IMR-90 (cell line): ENCODE measurements at regions not wholly inside any gene's neighbourhood (a gene's known extent, or its start where the extent isn't known, plus 50 kb on each side); places are given as distances from the start of the nearest gene placed in this dataset.

ENCODE experiments used
- ATAC-seq: fragments of 200-7000 bp; cut with Tn5 transposase; 2 replicates; pipeline ENCODE4 v1.9.1; 2020; ENCODE audit warnings: low read depth, mild to moderate bottlenecking, moderate library complexity
- BruUV-seq: library from RNA; stranded (reverse); fragments of 400-500 nt; replicated peaks from 2 replicates; lab custom pipeline; 2021; lab: Mats Ljungman, UMichigan
- CTCF ChIA-PET: fragments of 300-600 bp; formaldehyde crosslinking; extraction: SDS; loops from one replicate; lab custom pipeline; 2021; ENCODE audit warnings: antibody characterized with exemption; lab: Yijun Ruan, JAX
- POLR2A ChIA-PET: fragments of 300-600 bp; sonication (Branson Sonifier 250); formaldehyde crosslinking; loops from one replicate; lab custom pipeline; 2022; ENCODE audit warnings: antibody characterized with exemption; ENCODE audit not compliant: unreplicated experiment; lab: Charles Lee
- DNase-seq: peaks from one replicate; pipeline ENCODE4 v3.0.0; 2013
- H2AFZ ChIP-seq: replicated peaks from 2 replicates; pipeline ENCODE3; 2013; ENCODE audit warnings: low read length, mild to moderate bottlenecking; ENCODE audit not compliant: poor library complexity
- H2AK5ac ChIP-seq: 2 replicates; pipeline ENCODE4 v1.6.1; 2013; ENCODE audit warnings: low read depth, low read length, inconsistent platforms
- H2AK9ac ChIP-seq: replicated peaks from 2 replicates; pipeline ENCODE3; 2013; ENCODE audit warnings: mild to moderate bottlenecking, low read depth, low read length, moderate library complexity; ENCODE audit not compliant: poor library complexity
- H2BK120ac ChIP-seq: 2 replicates; pipeline ENCODE4 v1.6.1; 2013; ENCODE audit warnings: low read depth, low read length, inconsistent platforms
- H2BK15ac ChIP-seq: 3 replicates; pipeline ENCODE4 v1.6.1; 2013; ENCODE audit warnings: low read depth, low read length, inconsistent platforms
- H2BK20ac ChIP-seq: 2 replicates; pipeline ENCODE4 v1.6.1; 2013; ENCODE audit warnings: low read depth, mild to moderate bottlenecking, inconsistent platforms, low read length, moderate library complexity
- H2BK5ac ChIP-seq: 2 replicates; pipeline ENCODE4 v1.6.1; 2013; ENCODE audit warnings: mild to moderate bottlenecking, low read depth, low read length, inconsistent platforms; ENCODE audit not compliant: poor library complexity, severe bottlenecking
- H3K14ac ChIP-seq: replicated peaks from 2 replicates; pipeline ENCODE4 v1.6.1; 2013; ENCODE audit warnings: low read depth, low read length, inconsistent platforms
- H3K18ac ChIP-seq: 2 replicates; pipeline ENCODE4 v1.6.1; 2013; ENCODE audit warnings: low read depth, low read length, control low read depth
- H3K23ac ChIP-seq: 2 replicates; pipeline ENCODE4 v1.6.1; 2013; ENCODE audit warnings: low read depth, low read length, inconsistent platforms
- H3K27ac ChIP-seq: 2 replicates; pipeline ENCODE4 v1.5.1; 2013; ENCODE audit warnings: mild to moderate bottlenecking, control low read depth, low read length; ENCODE audit not compliant: insufficient read depth
- H3K27me3 ChIP-seq: 2 replicates; pipeline ENCODE4 v1.6.1; 2013; ENCODE audit warnings: low read length; ENCODE audit not compliant: control insufficient read depth, insufficient read depth
- H3K36me3 ChIP-seq: 2 replicates; pipeline ENCODE4 v1.6.1; 2013; ENCODE audit warnings: low read length, mixed read lengths; ENCODE audit not compliant: control insufficient read depth, insufficient read depth
- H3K4ac ChIP-seq: 2 replicates; pipeline ENCODE4 v1.6.1; 2013; ENCODE audit warnings: low read depth, low read length, inconsistent platforms
- H3K4me1 ChIP-seq: 2 replicates; pipeline ENCODE4 v1.6.1; 2013; ENCODE audit warnings: low read length, mixed read lengths; ENCODE audit not compliant: control insufficient read depth, insufficient read depth
- H3K4me2 ChIP-seq: 2 replicates; pipeline ENCODE4 v1.6.1; 2013; ENCODE audit warnings: low read depth, mild to moderate bottlenecking, control low read depth, low read length, moderate library complexity
- H3K4me3 ChIP-seq: 2 replicates; pipeline ENCODE4 v1.5.1; 2013; ENCODE audit warnings: low read depth, mild to moderate bottlenecking, control low read depth, low read length, moderate library complexity; ENCODE audit not compliant: insufficient read depth
- H3K56ac ChIP-seq: 2 replicates; pipeline ENCODE4 v1.6.1; 2013; ENCODE audit warnings: low read length, inconsistent platforms; ENCODE audit not compliant: insufficient read depth; ENCODE audit errors: extremely low read depth
- H3K79me1 ChIP-seq, 2 experiments: 2 replicates each; pipeline ENCODE4 v1.6.1; 2013; ENCODE audit warnings: low read length in 2 of 2, inconsistent platforms in 1 of 2, low read depth in 1 of 2
- H3K9ac ChIP-seq: 2 replicates; pipeline ENCODE4 v1.6.1; 2013; ENCODE audit warnings: low read depth, low read length, control low read depth
- H3K9me1 ChIP-seq: 2 replicates; pipeline ENCODE4 v1.6.1; 2013; ENCODE audit warnings: low read length, inconsistent platforms; ENCODE audit not compliant: insufficient read depth
- H3K9me3 ChIP-seq: 2 replicates; pipeline ENCODE4 v1.6.1; 2013; ENCODE audit warnings: low read length; ENCODE audit not compliant: control insufficient read depth, insufficient read depth
- H4K20me1 ChIP-seq: 2 replicates; pipeline ENCODE4 v1.6.1; 2013; ENCODE audit warnings: low read length, inconsistent platforms; ENCODE audit not compliant: insufficient read depth
- H4K5ac ChIP-seq: 2 replicates; pipeline ENCODE4 v1.6.1; 2013; ENCODE audit warnings: mild to moderate bottlenecking, low read depth, low read length, control low read depth
- H4K8ac ChIP-seq, 2 experiments: 2 replicates each; pipeline ENCODE4 v1.6.1; 2013; ENCODE audit warnings: low read depth in 2 of 2, low read length in 2 of 2, control low read depth in 1 of 2, inconsistent platforms in 1 of 2
- H4K91ac ChIP-seq: 2 replicates; pipeline ENCODE4 v1.6.1; 2013; ENCODE audit warnings: low read depth, low read length, inconsistent platforms; ENCODE audit not compliant: insufficient read depth
- BHLHE40 ChIP-seq: fragments of 150-350 bp; IDR thresholded peaks from 2 replicates; pipeline ENCODE4 v1.6.1; 2016; ENCODE audit warnings: mild to moderate bottlenecking, low read depth, low read length
- CEBPB ChIP-seq: IDR thresholded peaks from 2 replicates; pipeline ENCODE4 v1.6.1; 2012; ENCODE audit warnings: low read depth, low read length, improper control_type of control experiment
- CHD1 ChIP-seq: IDR thresholded peaks from 2 replicates; pipeline ENCODE4 v1.6.1; 2012; ENCODE audit warnings: low read depth, low read length, improper control_type of control experiment
- ELK1 ChIP-seq: fragments of 150-350 bp; IDR thresholded peaks from 2 replicates; pipeline ENCODE4 v1.6.1; 2016; ENCODE audit warnings: low read depth, mild to moderate bottlenecking, low read length, moderate library complexity, borderline replicate concordance
- FOS ChIP-seq: fragments of 150-350 bp; IDR thresholded peaks from 2 replicates; pipeline ENCODE4 v1.6.1; 2016; ENCODE audit warnings: low read depth, low read length
- MAFK ChIP-seq: IDR thresholded peaks from 2 replicates; pipeline ENCODE4 v1.6.1; 2012; ENCODE audit warnings: low read depth, low read length, improper control_type of control experiment
- MAZ ChIP-seq: IDR thresholded peaks from 2 replicates; pipeline ENCODE4 v1.6.1; 2012; ENCODE audit warnings: low read depth, mild to moderate bottlenecking, low read length, improper control_type of control experiment, moderate library complexity, borderline replicate concordance
- MXI1 ChIP-seq: IDR thresholded peaks from 2 replicates; pipeline ENCODE4 v1.6.1; 2012; ENCODE audit warnings: low read depth, mild to moderate bottlenecking, low read length, moderate library complexity, borderline replicate concordance
- NFE2L2 ChIP-seq: fragments of 150-350 bp; IDR thresholded peaks from 2 replicates; pipeline ENCODE4 v1.6.1; 2016; ENCODE audit warnings: low read depth, mild to moderate bottlenecking, low read length
- POLR2A ChIP-seq: IDR thresholded peaks from 2 replicates; pipeline ENCODE4 v1.6.1; 2012; ENCODE audit warnings: mild to moderate bottlenecking, low read depth, low read length
- RAD21 ChIP-seq: IDR thresholded peaks from 2 replicates; pipeline ENCODE4 v1.6.1; 2012; ENCODE audit warnings: low read length, improper control_type of control experiment
- RCOR1 ChIP-seq: IDR thresholded peaks from 2 replicates; pipeline ENCODE4 v1.6.1; 2012; ENCODE audit warnings: mild to moderate bottlenecking, low read length, improper control_type of control experiment; ENCODE audit not compliant: insufficient replicate concordance
- RFX5 ChIP-seq: IDR thresholded peaks from 2 replicates; pipeline ENCODE4 v1.8.0; 2012; ENCODE audit warnings: low read depth, mild to moderate bottlenecking, low read length, moderate library complexity
- USF2 ChIP-seq: fragments of 150-350 bp; IDR thresholded peaks from 2 replicates; pipeline ENCODE4 v1.6.1; 2017; ENCODE audit warnings: mild to moderate bottlenecking, antibody characterized with exemption, low read length, low read depth
- WGBS, 2 experiments: methylation state at CpG; one replicate each; pipeline versions ENCODE4 v1.1.5 to v1.1.7; 2013; ENCODE audit warnings: missing lambda C conversion rate in 2 of 2; ENCODE audit not compliant: insufficient read length in 1 of 2; ENCODE audit errors: extremely low coverage in 2 of 2; 5-methylcytosine and 5-hydroxymethylcytosine counted together
- dilution Hi-C: fragments of 300-500 bp; cut with HindIII; formaldehyde crosslinking; loops from one replicate; pipeline ENCODE4 v1.14.3; 2018; ENCODE audit warnings: low sequenced_read_pairs; ENCODE audit not compliant: unreplicated experiment
- in situ Hi-C: fragments of 300-500 bp; cut with MboI; formaldehyde crosslinking; loops from 3 replicates; pipeline ENCODE4 v1.14.3; 2019; ENCODE audit warnings: low sequenced_read_pairs, inconsistent platforms, mixed read lengths
- intact Hi-C: fragments of 100-400 bp; cut with micrococcal nuclease; formaldehyde crosslinking; loops from 2 replicates; pipeline ENCODE4 v1.10.0; 2022

GRCh38 chr3:63092515-63092914 is 185.6 kb upstream of the SYNPR start:
- Histone ChIP-seq H3K79me1 (no peaks in the 10 kb centered on the region), H2BK5ac (no peak overlapping the region), H2BK120ac (no peak overlapping the region), H3K23ac (no peak overlapping the region), H3K18ac (no peak overlapping the region), H3K27ac (no peak overlapping the region), H3K4me3 (no peak overlapping the region), H3K36me3 (no peaks in the 10 kb centered on the region), H2BK15ac (no peak overlapping the region), H4K91ac (no peak overlapping the region), H3K4me1 (no peaks in the 10 kb centered on the region), H2AFZ (no peak overlapping the region), H4K20me1 (no peaks in the 10 kb centered on the region), H2AK5ac (no peak overlapping the region), H4K8ac (no peak overlapping the region), H3K4ac (no peak overlapping the region), H3K4me2 (no peak overlapping the region), H3K27me3 (no peaks in the 10 kb centered on the region), H2AK9ac (no peak overlapping the region), H3K56ac (no peak overlapping the region), H3K9me1 (no peaks in the 10 kb centered on the region), H4K5ac (no peak overlapping the region), H3K9me3 (peaks cover 10% of the 10 kb centered on the region), H2BK20ac (no peak overlapping the region), H3K9ac (no peak overlapping the region), H3K14ac (no peak overlapping the region)
- TF ChIP-seq MAFK: no peak
- TF ChIP-seq MAZ: no peak
- TF ChIP-seq ELK1: no peak
- no peak for TF ChIP-seq MXI1
- TF ChIP-seq BHLHE40: no peak
- TF ChIP-seq NFE2L2: no peak
- no peak for TF ChIP-seq RFX5
- TF ChIP-seq USF2: no peak
- TF ChIP-seq RAD21: no peak
- no peak for TF ChIP-seq POLR2A
- TF ChIP-seq CEBPB: no peak
- TF ChIP-seq CHD1: no peak
- TF ChIP-seq FOS: no peak
- TF ChIP-seq RCOR1: no peak
- BruUV-seq: no TSS peak
- ATAC-seq (no peak), DNase-seq (no peak)
- WGBS, 2 experiments: no CpG with 5 or more reads among the region's 5 CpGs
- ChIA-PET POLR2A (no interaction called here), CTCF (no interaction called here)
- dilution Hi-C loops (no loop called here), intact Hi-C loops (no loop called here), in situ Hi-C loops (no loop called here)
